Gastrocnemius medialis (tissue), 4 donors: ENCODE measurements at regions not wholly inside any gene's neighbourhood (a gene's known extent, or its start where the extent isn't known, plus 50 kb on each side); places are given as distances from the start of the nearest gene placed in this dataset.

ENCODE experiments used
- ATAC-seq, 2 donors: fragments of 150-250 bp; one replicate each; pipeline ENCODE4 v1.9.1; 2016
- DNase-seq, 2 donors: peaks; one replicate each; pipeline ENCODE4 v3.0.0-alpha.2; 2019
- H3K27ac ChIP-seq, 4 donors: fragments of 200-600 bp; sonication (generic); 1 replicate in 1 of 4; 2 replicates in 3 of 4; pipeline ENCODE4 v1.5.1; 2016 to 2018; ENCODE audit warnings: mild to moderate bottlenecking in 2 of 4, moderate library complexity in 1 of 4
- H3K27me3 ChIP-seq, 3 donors: fragments of 200-600 bp; sonication (generic) in 2 of 3; 1 replicate in 1 of 3; 2 replicates in 2 of 3; pipeline versions ENCODE4 v1.5.1 to v1.6.0; 2016 to 2019; ENCODE audit warnings: mild to moderate bottlenecking in 1 of 3, moderate library complexity in 1 of 3
- H3K36me3 ChIP-seq, 2 donors: fragments of 200-600 bp; sonication (generic) in 1 of 2; one replicate each; pipeline ENCODE4 v1.5.1; 2017 to 2018
- H3K4me1 ChIP-seq, 2 donors: fragments of 200-600 bp; sonication (generic) in 1 of 2; one replicate each; pipeline ENCODE4 v1.5.1; 2016 to 2017; ENCODE audit warnings: mild to moderate bottlenecking in 2 of 2
- H3K4me3 ChIP-seq, 4 donors: fragments of 200-600 bp; sonication (generic) in 3 of 4; 1 replicate in 1 of 4; 2 replicates in 3 of 4; pipeline ENCODE4 v1.5.1; 2016 to 2019; ENCODE audit warnings: mild to moderate bottlenecking in 2 of 4
- H3K9me3 ChIP-seq, 3 donors: fragments of 200-600 bp; sonication (generic) in 2 of 3; 1 replicate in 1 of 3; 2 replicates in 2 of 3; pipeline ENCODE4 v1.5.1; 2016 to 2019
- CTCF ChIP-seq, 5 experiments: fragments of 450-650 bp in 3 of 5; fragments of 200-600 bp in 2 of 5; sonication (generic) in 2 of 5; IDR thresholded peaks in 4 of 5; conservative IDR thresholded peaks in 1 of 5; 1 replicate in 4 of 5; 2 replicates in 1 of 5; pipeline ENCODE4 v1.5.1; 2016 to 2019; ENCODE audit warnings: antibody characterized with exemption in 5 of 5, mild to moderate bottlenecking in 3 of 5, moderate library complexity in 3 of 5
- POLR2A ChIP-seq, 2 donors: fragments of 450-650 bp; IDR thresholded peaks; one replicate each; pipeline ENCODE4 v1.6.1; 2017; ENCODE audit warnings: antibody characterized with exemption in 2 of 2, mild to moderate bottlenecking in 2 of 2, moderate library complexity in 2 of 2
- in situ Hi-C, 4 donors: fragments of 200-750 bp; cut with MboI; loops; one replicate each; pipeline versions ENCODE4 v1.15.0 to v1.8.0; 2017; ENCODE audit warnings: low sequenced_read_pairs in 4 of 4
- intact Hi-C: fragments of 100-400 bp; cut with DNase I; formaldehyde crosslinking; loops from one replicate; pipeline ENCODE4 v1.15.1; 2023; ENCODE audit warnings: low total_unique reads

GRCh38 chr15:53038655-53038941 lies 248.5 kb upstream of the ONECUT1 start:
- H3K9me3 ChIP-seq: no peaks in the 10 kb centered on the region
- H3K4me3 ChIP-seq: no peak overlapping the region
- intact Hi-C loops (no loop called here), in situ Hi-C loops (no loop called here)
- ATAC-seq: no peak
- H3K27ac ChIP-seq: no peak overlapping the region
- no peak for DNase-seq
- TF ChIP-seq POLR2A (IDR thresholded peaks at IDR 0.05) (no peak), CTCF (IDR thresholded peaks at IDR 0.05 in 4 of 5, conservative IDR thresholded peaks at IDR 0.05 in 1 of 5) (no peak)
- H3K27me3 ChIP-seq: no peaks in the 10 kb centered on the region
- no peaks in the 10 kb centered on the region for H3K4me1 ChIP-seq
- H3K36me3 ChIP-seq: no peaks in the 10 kb centered on the region

- H3K27ac ChIP-seq: no peak overlapping the region
- DNase-seq (no peak), ATAC-seq (no peak)
- H3K4me3 ChIP-seq: no peak overlapping the region
- H3K9me3 ChIP-seq: no peaks in the 10 kb centered on the region
- TF ChIP-seq CTCF (IDR thresholded peaks at IDR 0.05 in 4 of 5, conservative IDR thresholded peaks at IDR 0.05 in 1 of 5) (no peak), POLR2A (IDR thresholded peaks at IDR 0.05) (no peak)
- H3K4me1 ChIP-seq: no peaks in the 10 kb centered on the region
- intact Hi-C loops (no loop called here), in situ Hi-C loops (no loop called here)
- no peaks in the 10 kb centered on the region for H3K36me3 ChIP-seq
- H3K27me3 ChIP-seq: no peaks in the 10 kb centered on the region
Measured at GRCh38 chr15:53037904-53038654, 247.9 kb upstream of the ONECUT1 start.

GRCh38 chr15:53036641-53037040 lies 246.5 kb upstream of the ONECUT1 start:
- H3K36me3 ChIP-seq: no peaks in the 10 kb centered on the region
- H3K27ac ChIP-seq: no peak overlapping the region
- in situ Hi-C loops (no loop called here), intact Hi-C loops (no loop called here)
- no peaks in the 10 kb centered on the region for H3K4me1 ChIP-seq
- no peaks in the 10 kb centered on the region for H3K9me3 ChIP-seq
- ATAC-seq (no peak), DNase-seq (no peak)
- no peaks in the 10 kb centered on the region for H3K27me3 ChIP-seq
- TF ChIP-seq CTCF (IDR thresholded peaks at IDR 0.05 in 4 of 5, conservative IDR thresholded peaks at IDR 0.05 in 1 of 5) (no peak), POLR2A (IDR thresholded peaks at IDR 0.05) (no peak)
- no peak overlapping the region for H3K4me3 ChIP-seq

GRCh38 chr15:53034767-53035245 lies 244.7 kb upstream of the ONECUT1 start:
- H3K27me3 ChIP-seq: no peaks in the 10 kb centered on the region
- H3K9me3 ChIP-seq: no peaks in the 10 kb centered on the region
- ATAC-seq (no peak), DNase-seq (no peak)
- in situ Hi-C loops (no loop called here), intact Hi-C loops (no loop called here)
- H3K4me3 ChIP-seq: no peak overlapping the region
- H3K27ac ChIP-seq: no peak overlapping the region
- TF ChIP-seq CTCF (IDR thresholded peaks at IDR 0.05 in 4 of 5, conservative IDR thresholded peaks at IDR 0.05 in 1 of 5): no peak
- TF ChIP-seq POLR2A (IDR thresholded peaks at IDR 0.05): no peak
- no peaks in the 10 kb centered on the region for H3K4me1 ChIP-seq
- H3K36me3 ChIP-seq: no peaks in the 10 kb centered on the region

DNA sequence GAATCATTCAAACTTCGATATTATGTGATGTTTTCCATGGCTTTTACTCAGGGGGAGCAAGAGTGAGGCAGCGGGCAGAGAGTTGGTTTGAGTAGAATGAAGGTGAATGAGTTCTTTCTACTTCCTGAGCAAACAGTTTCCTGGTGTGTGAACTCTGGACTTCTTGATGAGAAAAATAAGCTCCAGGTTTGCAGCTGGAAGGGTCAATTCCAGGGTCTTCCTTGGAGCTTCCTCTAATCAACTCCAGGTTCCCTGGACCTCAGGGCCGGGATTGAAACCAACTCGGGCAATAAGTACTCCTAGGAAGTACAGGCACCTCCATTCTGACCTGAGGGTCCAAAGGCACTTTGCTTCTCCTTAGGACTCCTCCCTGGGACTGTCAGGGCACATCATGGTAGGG lies 243.6 kb upstream of the ONECUT1 start:
- Histone ChIP-seq H3K9me3 (no peaks in the 10 kb centered on the region), H3K27ac (no peak overlapping the region), H3K4me3 (no peak overlapping the region), H3K36me3 (no peaks in the 10 kb centered on the region), H3K4me1 (no peaks in the 10 kb centered on the region), H3K27me3 (no peaks in the 10 kb centered on the region)
- intact Hi-C loops: no loop called here
- TF ChIP-seq CTCF (IDR thresholded peaks at IDR 0.05 in 4 of 5, conservative IDR thresholded peaks at IDR 0.05 in 1 of 5): no peak
- no peak for TF ChIP-seq POLR2A (IDR thresholded peaks at IDR 0.05)
- DNase-seq (no peak), ATAC-seq (no peak)
- in situ Hi-C loops: no loop called here
